Skeletal muscle cell (primary cell): ENCODE measurements at regions not wholly inside any gene's neighbourhood (a gene's known extent, or its start where the extent isn't known, plus 50 kb on each side); places are given as distances from the start of the nearest gene placed in this dataset.

ENCODE experiments used
- DNase-seq: peaks from one replicate; pipeline ENCODE4 v3.0.0-alpha.2; 2010; ENCODE audit warnings: low read depth
- H3K4me3 ChIP-seq: 2 replicates; pipeline ENCODE4 v1.5.1; 2011; ENCODE audit warnings: low read depth, mild to moderate bottlenecking, control low read depth, low read length, moderate library complexity

GRCh38 chrX:25968920-25969319 is 169.2 kb upstream of the MAGEB18 start:
- DNase-seq = no peak
- H3K4me3 ChIP-seq = no peak overlapping the region

- no peak for DNase-seq
- no peak overlapping the region for H3K4me3 ChIP-seq
These were observed 161.3 kb upstream of the MAGEB18 start for GRCh38 chrX:25976683-25977310.

- no peak overlapping the region for H3K4me3 ChIP-seq
- no peak for DNase-seq
These were observed 139.5 kb upstream of the MAGEB18 start for GRCh38 chrX:25998687-25999086.

- no peak overlapping the region for H3K4me3 ChIP-seq
- DNase-seq = no peak
These were observed 130.7 kb upstream of the MAGEB18 start for GRCh38 chrX:26007462-26007861.

GRCh38 chrX:26008042-26008441 is 130.1 kb upstream of the MAGEB18 start:
- H3K4me3 ChIP-seq = no peak overlapping the region
- no peak for DNase-seq

- DNase-seq = no peak
- H3K4me3 ChIP-seq = no peak overlapping the region
These were observed 129.5 kb upstream of the MAGEB18 start for GRCh38 chrX:26008691-26009090.

GRCh38 chrX:26019386-26019785 is 118.8 kb upstream of the MAGEB18 start:
- no peak overlapping the region for H3K4me3 ChIP-seq
- no peak for DNase-seq

- no peak for DNase-seq
- H3K4me3 ChIP-seq = no peak overlapping the region
These were observed 112.0 kb upstream of the MAGEB18 start for GRCh38 chrX:26026179-26026578.

GRCh38 chrX:26032111-26032912 is 105.8 kb upstream of the MAGEB18 start:
- no peak for DNase-seq
- no peak overlapping the region for H3K4me3 ChIP-seq

GRCh38 chrX:26037367-26037766 is 100.8 kb upstream of the MAGEB18 start:
- no peak overlapping the region for H3K4me3 ChIP-seq
- DNase-seq = no peak

- H3K4me3 ChIP-seq = no peak overlapping the region
- no peak for DNase-seq
These were observed 88.0 kb upstream of the MAGEB18 start for GRCh38 chrX:26050099-26050498.

GRCh38 chrX:26070882-26071281 is 67.3 kb upstream of the MAGEB18 start:
- no peak overlapping the region for H3K4me3 ChIP-seq
- DNase-seq = no peak

- DNase-seq = no peak
- H3K4me3 ChIP-seq = no peak overlapping the region
These were observed 66.5 kb upstream of the MAGEB18 start for GRCh38 chrX:26071618-26072017.

GRCh38 chrX:26083093-26083492 is 55.0 kb upstream of the MAGEB18 start:
- no peak overlapping the region for H3K4me3 ChIP-seq
- DNase-seq = no peak
